GM12891 (cell line): ENCODE measurements at regions not wholly inside any gene's neighbourhood (a gene's known extent, or its start where the extent isn't known, plus 50 kb on each side); places are given as distances from the start of the nearest gene placed in this dataset.

Source experiments
- DNase-seq: peaks from one replicate; pipeline ENCODE4 v3.0.0; 2011; ENCODE audit warnings: low spot score; ENCODE audit not compliant: insufficient read length
- FAIRE-seq: peaks from 2 replicates; lab custom pipeline; 2011; peaks lifted over from hg19 to GRCh38; lab: Jason Lieb, UNC
- PAX5 ChIP-seq: IDR thresholded peaks from 2 replicates; pipeline ENCODE4 v1.6.1; 2011; ENCODE audit warnings: low read length, moderate library complexity, mild to moderate bottlenecking; ENCODE audit not compliant: insufficient read depth, severe bottlenecking
- POLR2A ChIP-seq: IDR thresholded peaks from 2 replicates; pipeline ENCODE4 v1.6.1; 2011; ENCODE audit warnings: low read depth, low read length, control low read depth
- POLR2AphosphoS5 ChIP-seq: IDR thresholded peaks from 2 replicates; pipeline ENCODE4 v1.6.1; 2011; ENCODE audit warnings: low read depth, low read length, control low read depth
- POU2F2 ChIP-seq: IDR thresholded peaks from 2 replicates; pipeline ENCODE4 v1.6.1; 2011; ENCODE audit warnings: low read depth, mild to moderate bottlenecking, control low read depth, low read length, moderate library complexity
- SPI1 ChIP-seq: IDR thresholded peaks from 2 replicates; pipeline ENCODE4 v1.6.1; 2011; ENCODE audit warnings: low read depth, low read length, control low read depth
- TAF1 ChIP-seq: IDR thresholded peaks from 2 replicates; pipeline ENCODE4 v1.6.1; 2011; ENCODE audit warnings: low read depth, low read length, control low read depth

- DNase-seq = no peak
- no peak for TF ChIP-seq POLR2AphosphoS5
- TF ChIP-seq POU2F2 = no peak
- TF ChIP-seq TAF1 = no peak
- TF ChIP-seq SPI1 = no peak
- TF ChIP-seq PAX5 = no peak
- TF ChIP-seq POLR2A = no peak
- FAIRE-seq = no peak
Measured at GRCh38 chr4:179552131-179552530, 2109.9 kb upstream of the AGA start.

GRCh38 chr4:179563741-179564140, 2121.5 kb upstream of the AGA start:
- TF ChIP-seq SPI1 = no peak
- FAIRE-seq (no peak), DNase-seq (no peak)

DNA sequence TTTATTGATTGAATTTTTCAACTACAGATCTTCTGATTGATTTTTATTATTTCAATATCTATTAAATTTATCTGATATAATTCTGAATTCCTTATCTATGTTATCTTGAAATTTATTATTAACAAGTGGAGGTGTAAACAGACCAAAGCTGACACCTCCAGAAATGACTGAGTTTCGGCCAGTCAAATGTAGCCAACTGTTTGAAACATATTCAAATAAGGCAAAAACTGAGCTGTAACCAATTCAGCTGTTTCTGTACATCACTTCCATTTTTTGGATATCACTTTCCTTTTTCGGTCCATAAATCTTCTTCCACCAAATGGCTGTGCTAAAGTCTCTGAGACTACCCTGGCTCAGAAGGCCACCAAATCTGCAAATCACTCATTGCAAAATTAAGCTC, 2127.3 kb upstream of the AGA start:
- DNase-seq (no peak), FAIRE-seq (no peak)
- TF ChIP-seq POLR2AphosphoS5 = no peak
- TF ChIP-seq PAX5 = no peak
- no peak for TF ChIP-seq POU2F2

GRCh38 chr4:179582164-179582905, 2140.1 kb upstream of the AGA start:
- no peak for TF ChIP-seq TAF1
- TF ChIP-seq PAX5 = no peak
- TF ChIP-seq POU2F2 = no peak
- no peak for TF ChIP-seq POLR2AphosphoS5
- no peak for TF ChIP-seq POLR2A
- no peak for TF ChIP-seq SPI1
- DNase-seq (no peak), FAIRE-seq (no peak)

- FAIRE-seq (no peak), DNase-seq (no peak)
- TF ChIP-seq POLR2A (no peak), POLR2AphosphoS5 (no peak), POU2F2 (no peak), SPI1 (no peak), TAF1 (no peak), PAX5 (no peak)
Measured at GRCh38 chr4:179583221-179583620, 2141.0 kb upstream of the AGA start.

GRCh38 chr4:179584101-179584500, 2141.9 kb upstream of the AGA start:
- FAIRE-seq = no peak
- TF ChIP-seq SPI1 = no peak
- TF ChIP-seq PAX5 = no peak
- no peak for TF ChIP-seq POU2F2
- no peak for TF ChIP-seq POLR2AphosphoS5
- no peak for TF ChIP-seq TAF1
- TF ChIP-seq POLR2A = no peak
- no peak for DNase-seq

DNA sequence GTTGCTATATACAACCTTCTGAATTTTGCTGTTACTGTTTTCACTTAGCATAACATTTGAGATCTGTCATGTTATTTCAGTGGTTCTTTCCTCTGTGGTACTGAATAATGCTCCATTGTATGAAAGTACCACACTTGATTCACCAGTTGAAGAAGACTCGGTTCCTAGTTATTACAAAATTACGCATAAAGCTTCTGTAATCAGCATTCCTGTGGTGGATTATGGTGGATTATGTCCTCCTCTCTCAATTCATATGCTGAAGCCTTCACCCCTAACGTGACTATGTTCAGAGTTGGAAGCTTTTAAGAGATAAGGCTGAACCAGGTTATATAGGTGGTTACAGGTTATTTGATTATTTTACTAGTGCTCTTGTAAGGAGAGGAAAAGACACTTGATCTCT, 2143.5 kb upstream of the AGA start:
- TF ChIP-seq TAF1 (no peak), POLR2AphosphoS5 (no peak), SPI1 (no peak), PAX5 (no peak), POU2F2 (no peak), POLR2A (no peak)
- DNase-seq = no peak
- no peak for FAIRE-seq

DNA sequence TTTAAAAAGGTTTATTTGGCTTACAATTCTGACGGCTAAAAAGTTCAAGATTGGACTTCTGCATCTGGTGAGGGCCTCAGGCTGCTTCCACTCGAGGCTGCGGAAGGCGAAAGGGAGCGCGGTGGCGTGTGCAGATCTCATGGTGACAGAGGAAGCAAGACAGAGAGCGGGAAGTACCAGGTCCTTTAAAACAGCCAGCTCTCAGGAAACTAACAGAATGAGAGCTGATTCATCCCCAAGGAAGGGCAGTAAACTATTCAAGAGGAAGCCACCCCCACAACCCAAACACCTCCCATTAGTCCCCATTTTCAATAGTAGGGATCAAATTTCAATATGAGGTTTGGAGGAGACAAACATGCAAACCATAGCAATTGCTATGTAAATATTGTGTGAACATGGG, 2144.2 kb upstream of the AGA start:
- DNase-seq (no peak), FAIRE-seq (no peak)
- no peak for TF ChIP-seq POU2F2
- TF ChIP-seq PAX5 = no peak
- no peak for TF ChIP-seq POLR2A
- no peak for TF ChIP-seq POLR2AphosphoS5
- no peak for TF ChIP-seq SPI1
- TF ChIP-seq TAF1 = no peak

GRCh38 chr4:179595671-179596410, 2153.6 kb upstream of the AGA start:
- no peak for TF ChIP-seq PAX5
- TF ChIP-seq POU2F2 = no peak
- no peak for TF ChIP-seq TAF1
- TF ChIP-seq POLR2A = no peak
- TF ChIP-seq SPI1 = no peak
- TF ChIP-seq POLR2AphosphoS5 = no peak
- FAIRE-seq = no peak
- DNase-seq = no peak
